SIG-M5 treated with dmso at 0.1 percent for 504 hours (cell line): ENCODE measurements at regions not wholly inside any gene's neighbourhood (a gene's known extent, or its start where the extent isn't known, plus 50 kb on each side); places are given as distances from the start of the nearest gene placed in this dataset.

Source experiments
- DNase-seq: peaks from one replicate; lab custom pipeline; 2025; ENCODE audit not compliant: unreplicated experiment; lab: John Stamatoyannopoulos, UW

GRCh38 chr17:12575641-12576040 lies 90.0 kb upstream of the MYOCD start:
- DNase-seq: no peak

GRCh38 chr17:12579288-12579687 lies 86.4 kb upstream of the MYOCD start:
- DNase-seq: no peak

- no peak for DNase-seq
Measured at GRCh38 chr17:12580640-12581039, 85.0 kb upstream of the MYOCD start.

- no peak for DNase-seq
Measured at GRCh38 chr17:12584727-12585126, 81.0 kb upstream of the MYOCD start.

- DNase-seq: no peak
Measured at GRCh38 chr17:12588531-12588930, 77.2 kb upstream of the MYOCD start.

GRCh38 chr17:12590417-12590816 lies 75.3 kb upstream of the MYOCD start:
- DNase-seq: no peak

GRCh38 chr17:12591021-12591735 lies 74.5 kb upstream of the MYOCD start:
- DNase-seq: no peak

GRCh38 chr17:12592941-12593340 lies 72.7 kb upstream of the MYOCD start:
- DNase-seq: no peak

- DNase-seq: no peak
Measured at GRCh38 chr17:12596961-12597360, 68.7 kb upstream of the MYOCD start.

- no peak for DNase-seq
Measured at GRCh38 chr17:12597895-12598294, 67.8 kb upstream of the MYOCD start.

- no peak for DNase-seq
Measured at GRCh38 chr17:12599186-12599920, 66.3 kb upstream of the MYOCD start.

GRCh38 chr17:12600349-12600748 lies 65.3 kb upstream of the MYOCD start:
- no peak for DNase-seq

GRCh38 chr17:12603566-12603965 lies 62.1 kb upstream of the MYOCD start:
- no peak for DNase-seq

GRCh38 chr17:12605222-12605621 lies 60.5 kb upstream of the MYOCD start:
- no peak for DNase-seq

- DNase-seq: no peak
Measured at GRCh38 chr17:12613566-12613965, 52.1 kb upstream of the MYOCD start.
